ENCODE measurements at regions not wholly inside any gene's neighbourhood (a gene's known extent, or its start where the extent isn't known, plus 50 kb on each side); places are given as distances from the start of the nearest gene placed in this dataset.

GRCh38 chr11:76284161-76284560 is 77.9 kb upstream of the WNT11 start:
- no peak for TF ChIP-seq MXI1 (IDR thresholded peaks at IDR 0.05; ENCODE audit: low read depth, low read length)
- no peak for TF ChIP-seq YY1 (IDR thresholded peaks at IDR 0.05; ENCODE audit: low read depth)
- TF ChIP-seq RFX5 (IDR thresholded peaks at IDR 0.05; ENCODE audit: low read length), result no peak
- TF ChIP-seq CTCF (IDR thresholded peaks at IDR 0.05), result no peak
- no peak for TF ChIP-seq EP300 (IDR thresholded peaks at IDR 0.05; ENCODE audit: borderline replicate concordance in 1 of 2, low read depth in 1 of 2, low read length in 1 of 2)
- TF ChIP-seq POLR2AphosphoS5 (IDR thresholded peaks at IDR 0.05; ENCODE audit: low read depth, low read length), result no peak
- TF ChIP-seq ZBTB33 (IDR thresholded peaks at IDR 0.05; ENCODE audit: borderline replicate concordance, low read depth), result no peak
- no peak for TF ChIP-seq TEAD4 (IDR thresholded peaks at IDR 0.05; ENCODE audit: borderline replicate concordance, insufficient read depth)
- no peak for TF ChIP-seq FOXM1 (IDR thresholded peaks at IDR 0.05; ENCODE audit: low read depth)
- TF ChIP-seq RAD21 (IDR thresholded peaks at IDR 0.05; ENCODE audit: low read length), result no peak
- no peak for TF ChIP-seq MAX (IDR thresholded peaks at IDR 0.05; ENCODE audit: low read depth)
- no peak for TF ChIP-seq EZH2phosphoT487 (IDR thresholded peaks at IDR 0.05; ENCODE audit: borderline replicate concordance, low read depth)
- no peak for TF ChIP-seq USF2 (IDR thresholded peaks at IDR 0.05; ENCODE audit: borderline replicate concordance, low read depth, low read length)
